Right lobe of liver (tissue), 4 donors: ENCODE measurements at regions not wholly inside any gene's neighbourhood (a gene's known extent, or its start where the extent isn't known, plus 50 kb on each side); places are given as distances from the start of the nearest gene placed in this dataset.

ENCODE experiments used
- POLR2A ChIP-seq: fragments of 450-650 bp; IDR thresholded peaks from one replicate; pipeline ENCODE4 v1.6.1; 2017; ENCODE audit warnings: antibody characterized with exemption, mild to moderate bottlenecking
- TF ChIP-seq, protein P1 (sequence below), 4 donors: fragments of 200-600 bp in 3 of 4; fragments of 450-650 bp in 1 of 4; IDR thresholded peaks; one replicate each; pipeline versions ENCODE4 v1.5.1 to v1.8.0; 2016 to 2022; ENCODE audit warnings: antibody characterized with exemption in 4 of 4, mild to moderate bottlenecking in 2 of 4
- donor health status: DM: no; HTN: no; CAD: no.
- donor health status: DM: no; HTN: no; CAD: no.
- donor health status: DM: no; HTN: yes; CAD: no.

GRCh38 chr6:95521181-95521580 is 56.2 kb upstream of the MANEA start:
- TF ChIP-seq, protein P1, sequence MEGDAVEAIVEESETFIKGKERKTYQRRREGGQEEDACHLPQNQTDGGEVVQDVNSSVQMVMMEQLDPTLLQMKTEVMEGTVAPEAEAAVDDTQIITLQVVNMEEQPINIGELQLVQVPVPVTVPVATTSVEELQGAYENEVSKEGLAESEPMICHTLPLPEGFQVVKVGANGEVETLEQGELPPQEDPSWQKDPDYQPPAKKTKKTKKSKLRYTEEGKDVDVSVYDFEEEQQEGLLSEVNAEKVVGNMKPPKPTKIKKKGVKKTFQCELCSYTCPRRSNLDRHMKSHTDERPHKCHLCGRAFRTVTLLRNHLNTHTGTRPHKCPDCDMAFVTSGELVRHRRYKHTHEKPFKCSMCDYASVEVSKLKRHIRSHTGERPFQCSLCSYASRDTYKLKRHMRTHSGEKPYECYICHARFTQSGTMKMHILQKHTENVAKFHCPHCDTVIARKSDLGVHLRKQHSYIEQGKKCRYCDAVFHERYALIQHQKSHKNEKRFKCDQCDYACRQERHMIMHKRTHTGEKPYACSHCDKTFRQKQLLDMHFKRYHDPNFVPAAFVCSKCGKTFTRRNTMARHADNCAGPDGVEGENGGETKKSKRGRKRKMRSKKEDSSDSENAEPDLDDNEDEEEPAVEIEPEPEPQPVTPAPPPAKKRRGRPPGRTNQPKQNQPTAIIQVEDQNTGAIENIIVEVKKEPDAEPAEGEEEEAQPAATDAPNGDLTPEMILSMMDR (IDR thresholded peaks at IDR 0.05) = no peak
- TF ChIP-seq POLR2A = no peak
